Bronchial epithelial cell (primary cell): ENCODE measurements at regions not wholly inside any gene's neighbourhood (a gene's known extent, or its start where the extent isn't known, plus 50 kb on each side); places are given as distances from the start of the nearest gene placed in this dataset.

ENCODE experiments used
- DNase-seq: peaks from one replicate; pipeline ENCODE4 v3.0.0-alpha.2; 2010; ENCODE audit warnings: low read depth
- FAIRE-seq: peaks from 2 replicates; lab custom pipeline; 2011; peaks lifted over from hg19 to GRCh38; lab: Jason Lieb, UNC
- H3K27me3 ChIP-seq: 2 replicates; pipeline ENCODE4 v1.5.1; 2011; ENCODE audit warnings: low read length; ENCODE audit not compliant: control insufficient read depth, insufficient read depth
- H3K36me3 ChIP-seq: 2 replicates; pipeline ENCODE4 v1.5.1; 2011; ENCODE audit warnings: low read length; ENCODE audit not compliant: control insufficient read depth, insufficient read depth
- H3K4me3 ChIP-seq: 2 replicates; pipeline ENCODE4 v1.5.1; 2011; ENCODE audit warnings: mild to moderate bottlenecking, low read depth, low read length, control low read depth
- CTCF ChIP-seq: IDR thresholded peaks from 2 replicates; pipeline ENCODE4 v1.5.1; 2011; ENCODE audit warnings: mild to moderate bottlenecking, moderate library complexity, low read length, control low read depth, inconsistent platforms; ENCODE audit not compliant: insufficient read depth, severe bottlenecking

GRCh38 chr5:67494186-67494855 is 297.7 kb upstream of the CD180 start:
- no peaks in the 10 kb centered on the region for H3K27me3 ChIP-seq
- no peaks in the 10 kb centered on the region for H3K36me3 ChIP-seq
- FAIRE-seq, result peak; percentile 23
- H3K4me3 ChIP-seq, result no peak overlapping the region
- DNase-seq, result no peak
- no peak for TF ChIP-seq CTCF

- no peaks in the 10 kb centered on the region for H3K27me3 ChIP-seq
- peak; percentile 18 for DNase-seq
- peak; percentile 49 for TF ChIP-seq CTCF
- no peak for FAIRE-seq
- H3K36me3 ChIP-seq, result no peaks in the 10 kb centered on the region
- no peak overlapping the region for H3K4me3 ChIP-seq
These were observed 297.1 kb upstream of the CD180 start for GRCh38 chr5:67493676-67494075.

GRCh38 chr5:67490543-67491321 is 294.1 kb upstream of the CD180 start:
- DNase-seq, result no peak
- TF ChIP-seq CTCF, result no peak
- H3K4me3 ChIP-seq, result no peak overlapping the region
- H3K36me3 ChIP-seq, result no peaks in the 10 kb centered on the region
- H3K27me3 ChIP-seq, result no peaks in the 10 kb centered on the region
- no peak for FAIRE-seq

GRCh38 chr5:67488885-67489284 is 292.3 kb upstream of the CD180 start:
- no peak for FAIRE-seq
- TF ChIP-seq CTCF, result no peak

GRCh38 chr5:67487862-67488261 is 291.3 kb upstream of the CD180 start:
- Histone ChIP-seq H3K36me3 (no peaks in the 10 kb centered on the region), H3K27me3 (no peaks in the 10 kb centered on the region), H3K4me3 (no peak overlapping the region)
- DNase-seq (no peak), FAIRE-seq (no peak)
- TF ChIP-seq CTCF, result no peak

More at GRCh38 chr5:67488885-67489284, 292.3 kb upstream of the CD180 start:
- no peaks in the 10 kb centered on the region for H3K27me3 ChIP-seq
- H3K36me3 ChIP-seq, result no peaks in the 10 kb centered on the region
- no peak for DNase-seq
- H3K4me3 ChIP-seq, result no peak overlapping the region
